SK-N-SH (cell line): ENCODE measurements at regions not wholly inside any gene's neighbourhood (a gene's known extent, or its start where the extent isn't known, plus 50 kb on each side); places are given as distances from the start of the nearest gene placed in this dataset.
A peak's percentile ranks its signal among the peaks of the same experiment; 100 is the strongest.

Source experiments
- CTCF ChIP-seq: fragments of 200-600 bp; sonication (generic); IDR thresholded peaks from 2 replicates; pipeline ENCODE4 v1.6.1; 2017; ENCODE audit warnings: antibody characterized with exemption, mild to moderate bottlenecking, moderate library complexity
- ELF1 ChIP-seq: IDR thresholded peaks from 2 replicates; pipeline ENCODE4 v1.4.0; 2012
- EP300 ChIP-seq, 2 experiments: IDR thresholded peaks; 2 replicates each; pipeline versions ENCODE4 v1.4.0 to v1.6.1; 2012; ENCODE audit warnings: borderline replicate concordance in 1 of 2, low read depth in 1 of 2, low read length in 1 of 2
- EZH2phosphoT487 ChIP-seq: fragments of 200-600 bp; sonication (generic); IDR thresholded peaks from 2 replicates; pipeline ENCODE4 v1.6.1; 2017; ENCODE audit warnings: low read depth, mixed run types, mild to moderate bottlenecking, antibody characterized with exemption, moderate library complexity, borderline replicate concordance
- JUND ChIP-seq: IDR thresholded peaks from 2 replicates; pipeline ENCODE4 v1.4.0; 2012
- MXI1 ChIP-seq: IDR thresholded peaks from 2 replicates; pipeline ENCODE4 v1.6.1; 2012; ENCODE audit warnings: mild to moderate bottlenecking, low read depth, low read length, improper control_type of control experiment
- NRF1 ChIP-seq: IDR thresholded peaks from 2 replicates; pipeline ENCODE4 v1.6.1; 2012; ENCODE audit warnings: low read depth, mild to moderate bottlenecking, low read length
- POLR2AphosphoS5 ChIP-seq: IDR thresholded peaks from 2 replicates; pipeline ENCODE4 v1.6.1; 2012; ENCODE audit warnings: low read depth, low read length
- RAD21 ChIP-seq: IDR thresholded peaks from 2 replicates; pipeline ENCODE4 v1.6.1; 2012; ENCODE audit warnings: mild to moderate bottlenecking, low read length
- REST ChIP-seq: IDR thresholded peaks from 2 replicates; pipeline ENCODE4 v1.6.1; 2012; ENCODE audit warnings: mild to moderate bottlenecking, low read depth, low read length, moderate library complexity
- SMC3 ChIP-seq: IDR thresholded peaks from 2 replicates; pipeline ENCODE4 v1.6.1; 2012; ENCODE audit warnings: low read depth, low read length, improper control_type of control experiment
- TCF12 ChIP-seq: IDR thresholded peaks from 2 replicates; pipeline ENCODE4 v1.4.0; 2012

GRCh38 chr2:88307817-88308216 lies 137.7 kb downstream of the THNSL2 start:
- TF ChIP-seq JUND = no peak
- no peak for TF ChIP-seq POLR2AphosphoS5
- peak; percentile 42 for TF ChIP-seq RAD21
- TF ChIP-seq CTCF = peak; percentile 55
- TF ChIP-seq MXI1 = no peak
- no peak for TF ChIP-seq EZH2phosphoT487
- TF ChIP-seq ELF1 = no peak
- no peak for TF ChIP-seq REST
- no peak for TF ChIP-seq NRF1
- no peak for TF ChIP-seq TCF12
- TF ChIP-seq EP300 (IDR thresholded peaks at IDR 0.05; ENCODE audit: borderline replicate concordance in 1 of 2, low read depth in 1 of 2, low read length in 1 of 2) = no peak
- TF ChIP-seq SMC3 = no peak
